Testis (tissue), 2 donors: ENCODE measurements at regions not wholly inside any gene's neighbourhood (a gene's known extent, or its start where the extent isn't known, plus 50 kb on each side); places are given as distances from the start of the nearest gene placed in this dataset.

Source experiments
- CTCF ChIP-seq, 3 experiments: fragments of 450-650 bp in 2 of 3; fragments of 200-600 bp in 1 of 3; sonication (generic) in 1 of 3; IDR thresholded peaks; one replicate each; pipeline ENCODE4 v1.5.1; 2016 to 2019; ENCODE audit warnings: antibody characterized with exemption in 3 of 3, mild to moderate bottlenecking in 2 of 3, moderate library complexity in 1 of 3
- POLR2A ChIP-seq: fragments of 450-650 bp; IDR thresholded peaks from one replicate; pipeline ENCODE4 v1.6.1; 2017; ENCODE audit warnings: antibody characterized with exemption, mild to moderate bottlenecking, moderate library complexity

GRCh38 chr2:105588581-105588980 is 156.1 kb upstream of the NCK2 start:
- TF ChIP-seq CTCF (IDR thresholded peaks at IDR 0.05): no peak
- no peak for TF ChIP-seq POLR2A
